GM18870 (cell line): ENCODE measurements at regions not wholly inside any gene's neighbourhood (a gene's known extent, or its start where the extent isn't known, plus 50 kb on each side); places are given as distances from the start of the nearest gene placed in this dataset.
"Not testable (repeated sequence)": the region's sequence is repeated elsewhere in the genome, so short reads cannot be mapped to it uniquely, and the experiment has no call there.

Experiments used
- ATAC-seq: cut with Tn5 transposase; IDR thresholded peaks from one replicate; pipeline ENCODE4 v1.9.1; 2021; ENCODE audit warnings: moderate library complexity; ENCODE audit not compliant: unreplicated experiment

DNA sequence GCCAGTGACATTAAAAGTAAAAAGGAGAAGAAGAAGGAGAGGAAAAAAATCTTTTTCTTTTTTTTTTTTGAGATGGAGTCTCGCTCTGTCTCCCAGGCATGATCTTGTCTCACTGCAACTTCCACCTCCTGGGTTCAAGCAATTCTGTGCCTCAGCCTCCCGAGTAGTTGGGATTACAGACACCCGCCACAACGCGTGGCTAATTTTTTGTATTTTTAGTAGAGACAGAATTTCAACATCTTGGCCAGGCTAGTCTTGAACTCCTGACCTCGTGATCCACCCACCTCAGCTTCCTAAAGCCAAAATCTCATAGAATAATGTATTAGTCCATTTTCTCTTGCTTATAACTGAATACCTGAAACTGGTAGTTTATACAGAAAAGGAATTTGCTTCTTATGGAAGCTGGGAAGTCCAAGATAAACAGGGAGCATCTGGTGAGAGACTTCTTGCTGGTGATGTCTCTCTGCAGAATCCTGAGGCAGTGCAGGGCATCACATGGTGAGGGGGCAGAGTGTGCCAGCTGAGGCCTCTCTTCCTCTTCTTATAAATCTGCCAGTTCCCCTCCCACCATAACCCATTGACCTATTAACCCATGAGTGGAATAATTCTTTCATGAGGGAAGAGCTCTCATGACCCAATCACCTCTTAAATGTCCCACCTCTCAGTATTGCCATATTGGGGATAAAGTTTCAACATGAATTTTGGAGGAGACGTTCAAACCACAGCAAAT is 466.3 kb downstream of the GADD45G start:
- no peak for ATAC-seq

DNA sequence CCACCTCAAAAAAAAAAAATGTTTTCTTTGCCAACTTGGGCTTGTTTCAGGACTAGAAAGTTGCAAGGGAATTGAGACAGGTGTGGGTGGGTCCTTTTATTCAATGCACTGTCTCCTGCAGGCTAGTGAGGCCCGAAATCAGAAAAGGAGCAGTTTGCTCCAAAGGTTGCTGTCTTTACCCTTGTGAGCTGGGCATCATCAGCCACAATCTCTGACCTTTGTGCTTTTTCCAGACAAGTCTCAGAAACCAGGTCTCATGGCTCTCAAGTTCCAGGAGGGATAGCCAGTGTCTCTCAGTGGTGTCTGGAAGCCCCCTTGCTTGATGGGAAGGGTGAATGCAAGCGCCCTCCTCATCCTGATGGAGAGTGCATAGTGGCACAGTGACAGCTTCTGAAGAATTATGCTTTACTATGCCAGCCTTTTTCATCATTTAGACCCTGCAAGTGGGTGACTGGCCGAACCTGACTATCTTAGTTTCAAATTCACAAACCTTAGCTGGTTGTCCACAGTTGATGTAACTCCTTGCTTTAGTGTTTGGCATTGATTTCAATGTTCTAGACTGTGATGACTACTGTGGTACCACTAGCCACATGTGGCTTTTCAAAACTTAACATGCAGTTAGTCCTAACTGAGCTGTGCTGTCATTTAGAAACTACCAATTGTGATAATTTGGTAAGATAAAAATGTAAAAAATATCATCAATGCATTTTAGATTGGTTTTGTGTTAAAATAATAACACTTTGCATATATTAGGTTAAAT is 468.6 kb downstream of the GADD45G start:
- no peak for ATAC-seq

DNA sequence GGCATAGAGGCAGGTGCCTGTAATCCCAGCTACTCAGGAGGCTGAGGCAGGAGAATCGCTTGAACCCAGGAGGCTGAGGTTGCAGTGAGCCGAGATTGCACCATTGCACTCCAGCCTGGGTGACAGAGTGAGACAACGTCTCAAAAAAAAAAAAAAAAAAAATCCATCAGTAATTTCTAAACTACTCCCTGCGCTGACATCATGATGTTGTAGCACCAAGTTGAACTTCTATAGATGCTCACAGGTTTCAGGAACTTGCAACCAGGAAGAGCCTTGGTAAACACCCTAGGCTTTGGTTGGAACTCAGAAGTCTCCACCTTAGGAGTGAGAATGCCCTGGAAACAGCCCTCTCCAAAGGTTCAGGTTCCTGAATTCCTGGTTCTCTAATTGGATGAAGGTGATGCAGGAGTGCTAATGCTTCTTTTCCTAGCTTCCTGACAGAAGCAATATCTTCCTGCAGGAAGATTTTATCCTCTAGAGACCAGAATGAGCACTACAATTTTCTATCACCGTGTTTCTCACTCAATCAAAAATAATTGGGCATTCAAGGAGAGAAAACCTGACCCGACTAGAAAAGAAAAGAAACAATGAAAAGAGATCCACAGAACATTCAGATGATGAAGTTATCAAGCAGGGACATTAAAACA is 469.6 kb downstream of the GADD45G start:
- no peak for ATAC-seq

DNA sequence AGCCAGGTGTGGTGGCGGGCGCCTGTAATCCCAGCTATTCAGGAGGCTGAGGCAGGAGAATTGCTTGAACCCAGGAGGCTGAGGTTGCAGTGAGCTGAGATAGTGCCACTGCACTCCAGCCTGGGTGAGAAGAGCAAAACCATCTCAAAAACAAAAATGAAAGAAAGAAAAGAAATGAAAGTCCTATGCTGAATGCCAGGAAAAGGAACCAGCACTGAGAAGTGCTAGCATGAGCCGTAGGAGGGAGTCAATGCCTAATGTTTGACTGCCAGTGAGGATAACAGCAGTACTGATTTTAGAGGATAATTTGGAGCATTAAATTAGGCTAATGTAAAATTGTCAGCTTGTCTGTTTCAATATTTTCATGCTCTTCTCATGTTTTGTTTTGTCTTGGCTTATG is 472.8 kb downstream of the GADD45G start:
- ATAC-seq = not testable (repeated sequence)

- no peak for ATAC-seq
Observed at GRCh38 chr9:90078988-90079421, 474.2 kb downstream of the GADD45G start.

GRCh38 chr9:90085633-90086032 is 480.8 kb downstream of the GADD45G start:
- no peak for ATAC-seq

DNA sequence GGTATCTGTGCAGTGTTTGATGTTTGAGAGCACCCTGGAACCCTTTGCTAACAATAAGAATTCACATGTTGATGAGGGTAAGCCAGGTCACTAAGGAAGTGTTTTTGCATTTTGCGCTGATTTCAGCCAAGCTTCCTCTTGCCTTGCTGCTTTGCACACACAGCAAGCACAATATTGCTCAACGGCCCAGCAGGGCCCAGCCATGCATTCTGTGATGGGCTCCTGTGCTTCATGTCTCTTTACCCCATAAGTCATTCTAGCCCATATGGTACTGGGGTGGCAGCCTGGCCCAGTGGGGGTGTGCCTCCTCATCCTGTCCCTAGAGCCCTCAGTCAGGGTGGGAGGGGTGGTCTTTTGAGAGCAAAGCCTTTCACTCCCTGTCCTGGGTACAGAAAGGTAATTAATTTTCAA is 481.3 kb downstream of the GADD45G start:
- ATAC-seq = no peak

GRCh38 chr9:90088434-90088833 is 483.6 kb downstream of the GADD45G start:
- no peak for ATAC-seq

GRCh38 chr9:90088856-90089255 is 484.0 kb downstream of the GADD45G start:
- ATAC-seq = no peak

- no peak for ATAC-seq
Observed at GRCh38 chr9:90090997-90091396, 486.2 kb downstream of the GADD45G start.

GRCh38 chr9:90092508-90092907 is 487.7 kb downstream of the GADD45G start:
- ATAC-seq = no peak

GRCh38 chr9:90095682-90096081 is 490.9 kb downstream of the GADD45G start:
- ATAC-seq = no peak

GRCh38 chr9:90097237-90097636 is 492.4 kb downstream of the GADD45G start:
- ATAC-seq = no peak

- no peak for ATAC-seq
Observed at GRCh38 chr9:90098408-90098807, 493.6 kb downstream of the GADD45G start.

DNA sequence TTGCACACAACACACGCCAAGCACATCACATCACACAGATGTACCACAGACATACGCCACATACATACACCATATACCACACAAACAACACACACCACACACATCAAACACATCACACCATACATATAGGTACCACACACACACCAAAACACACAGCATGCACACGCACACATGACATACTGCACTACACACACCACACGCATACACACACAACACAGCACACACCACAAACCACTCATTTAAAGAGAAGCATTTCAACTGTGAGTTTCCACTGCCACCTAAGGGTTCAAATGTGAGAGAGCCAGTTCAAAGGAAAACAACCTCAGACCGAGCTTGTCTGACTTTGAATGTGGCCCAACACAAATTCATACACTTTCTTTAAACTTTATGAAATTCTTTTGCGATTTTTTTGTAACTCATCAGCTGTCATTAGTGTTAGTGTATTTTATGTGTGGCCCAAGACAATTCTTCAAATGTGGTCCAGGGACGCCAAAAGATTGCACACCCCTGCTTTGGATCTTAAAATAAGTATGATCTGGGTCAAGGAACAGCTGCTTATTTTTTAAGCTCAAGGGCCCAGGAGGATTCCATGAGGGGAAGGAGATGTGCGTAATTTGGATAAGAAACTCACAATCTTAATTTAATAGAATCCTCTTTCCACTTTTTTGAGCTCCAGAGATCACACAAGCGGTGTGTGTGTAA is 494.6 kb downstream of the GADD45G start:
- no peak for ATAC-seq

DNA sequence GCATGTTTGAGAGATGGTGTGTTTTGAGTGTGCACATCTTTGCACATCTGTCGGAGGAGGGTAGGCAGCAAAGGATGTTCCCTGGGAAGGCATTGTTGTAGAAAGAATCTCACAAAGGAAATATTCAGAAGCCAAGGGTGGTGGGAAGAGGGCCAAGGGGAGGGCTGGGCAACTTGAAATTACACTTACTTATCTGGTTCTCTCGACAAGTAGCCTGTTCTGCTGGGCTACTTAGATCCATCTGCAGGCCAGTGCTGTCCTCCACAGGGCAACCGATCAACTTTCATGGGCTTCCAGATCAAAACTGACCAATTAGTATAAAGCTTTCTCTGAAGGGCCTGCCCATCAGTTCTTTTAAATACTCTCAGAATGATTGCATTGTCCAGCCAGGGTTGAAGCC is 495.2 kb downstream of the GADD45G start:
- ATAC-seq = no peak

DNA sequence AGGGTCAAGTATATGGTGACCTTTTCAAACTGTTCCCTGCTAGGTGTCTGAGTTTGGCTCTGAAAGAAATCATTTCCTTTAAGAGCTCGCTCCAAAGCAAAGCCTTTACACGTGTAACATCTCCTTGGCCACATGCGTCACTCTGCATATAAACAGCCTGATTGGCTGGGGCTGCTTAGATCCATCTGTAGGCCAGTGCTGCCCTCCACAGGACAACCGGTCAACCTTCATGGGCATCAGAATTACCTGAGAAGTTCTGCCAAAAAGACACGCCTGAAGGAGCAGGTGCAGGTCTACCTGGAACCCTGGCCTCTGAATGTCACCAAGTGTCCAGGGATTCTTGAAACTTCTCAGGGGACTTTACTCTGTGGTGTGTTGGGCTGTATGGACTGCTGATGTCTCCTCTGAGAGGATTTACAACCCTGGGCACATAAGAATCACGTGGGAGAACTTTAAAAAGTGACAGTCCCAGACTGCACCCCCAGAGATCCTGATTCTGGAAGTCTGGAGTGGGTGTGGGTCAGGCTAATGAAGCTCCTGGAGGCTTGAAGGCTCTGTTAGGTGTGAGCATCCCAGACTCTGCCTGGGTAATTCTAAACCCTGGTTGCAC is 497.6 kb downstream of the GADD45G start:
- ATAC-seq = peak; percentile 82

- no peak for ATAC-seq
Observed at GRCh38 chr9:90103771-90104170, 499.0 kb downstream of the GADD45G start.

- ATAC-seq = no peak
Observed at GRCh38 chr9:90105773-90106172, 501.0 kb downstream of the GADD45G start.

DNA sequence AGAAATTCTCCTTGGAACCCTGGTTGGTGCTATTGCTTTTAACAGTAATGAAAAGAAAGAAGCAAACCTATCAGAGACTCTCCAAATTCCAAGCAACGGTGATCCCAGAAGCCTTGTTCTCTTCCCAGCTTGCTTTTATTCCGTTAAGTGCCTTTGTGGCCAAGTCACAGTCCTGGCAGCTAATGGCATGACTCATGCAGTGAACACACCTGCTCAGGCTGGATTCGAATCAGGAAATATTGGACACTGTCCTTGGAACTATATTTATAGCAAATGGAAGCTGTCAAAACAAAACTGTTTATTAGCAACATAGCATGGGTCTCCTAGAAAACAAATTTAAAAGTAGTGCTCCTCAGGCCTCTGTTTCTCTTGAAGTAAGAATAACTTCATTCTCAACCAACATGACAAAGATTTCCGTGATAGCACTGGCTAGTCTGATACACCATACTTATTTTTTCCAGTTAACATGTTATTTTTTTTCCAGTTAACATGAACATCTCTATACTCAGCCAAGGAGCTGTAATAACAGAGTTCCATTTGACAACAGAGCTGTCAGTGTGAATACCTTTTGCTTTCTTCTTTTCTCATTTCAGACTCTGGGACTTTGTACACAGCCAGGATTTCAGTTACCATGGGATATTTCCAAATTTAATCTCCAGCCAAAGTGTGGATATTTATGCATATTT is 502.4 kb downstream of the GADD45G start:
- no peak for ATAC-seq
